ENCODE measurements at regions not wholly inside any gene's neighbourhood (a gene's known extent, or its start where the extent isn't known, plus 50 kb on each side); places are given as distances from the start of the nearest gene placed in this dataset.

DNA sequence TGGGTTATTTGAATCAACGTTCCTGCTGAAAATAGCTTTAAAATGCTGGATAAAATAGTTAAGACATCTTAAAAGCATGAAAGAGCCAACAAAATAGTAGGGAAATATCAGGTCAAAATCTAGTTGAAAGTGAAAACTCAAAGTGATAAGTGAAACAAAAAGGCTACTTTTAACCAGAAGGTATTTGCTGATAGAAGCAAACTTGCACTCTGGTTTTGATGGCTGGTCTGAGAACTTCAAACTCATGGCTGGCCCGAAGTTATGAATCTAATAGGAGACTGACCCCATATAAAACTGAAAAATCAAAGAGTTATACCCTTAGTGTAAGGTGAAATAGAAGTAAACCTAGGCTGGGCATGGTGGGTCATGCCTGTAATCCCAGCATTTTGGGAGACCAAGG lies 66.3 kb upstream of the HOXC13 start:
- Histone ChIP-seq H3K4me2 (ENCODE audit: insufficient read depth in 1 of 2, low read depth in 2 of 2, low read length in 2 of 2) (no peak overlapping the region), H2BK120ac (replicated peaks; ENCODE audit: low read depth, low read length) (no peak overlapping the region), H2AK5ac (ENCODE audit: low read depth, low read length) (no peak overlapping the region), H4K8ac (ENCODE audit: extremely low read depth, insufficient read depth, low read length) (no peak overlapping the region), H4K91ac (replicated peaks; ENCODE audit: insufficient read length, low read length) (no peak overlapping the region), H4K20me1 (replicated peaks in 1 of 2; ENCODE audit: control insufficient read depth in 1 of 2, insufficient read depth in 2 of 2, low read length in 2 of 2) (no peaks in the 10 kb centered on the region), H3K4me1 (replicated peaks in 1 of 4; ENCODE audit: control insufficient read depth in 3 of 4, insufficient read depth in 4 of 4, low read length in 3 of 4) (0 out of 7 replicates have a peak, but pooled peaks cover 0 to 1% (median 0%) of the 10 kb centered on the region in 4 experiments), H2AFZ (ENCODE audit: low read length) (no peak overlapping the region), H3K27ac (ENCODE audit: low read depth, low read length) (no peak overlapping the region), H3K9ac (replicated peaks in 1 of 4; ENCODE audit: extremely low read depth in 1 of 4, low read depth in 3 of 4, low read length in 3 of 4) (no peak overlapping the region), H3K79me1 (ENCODE audit: low read depth, low read length) (no peaks in the 10 kb centered on the region), H3K79me2 (ENCODE audit: control insufficient read depth in 1 of 2, insufficient read depth in 2 of 2, low read length in 2 of 2) (no peaks in the 10 kb centered on the region), H3K14ac (ENCODE audit: insufficient read length) (no peak overlapping the region), H2BK12ac (ENCODE audit: low read depth, low read length) (no peak overlapping the region), H2BK20ac (ENCODE audit: low read length) (no peak overlapping the region), H3K4me3 (ENCODE audit: extremely low read depth in 1 of 4, insufficient read depth in 2 of 4, low read depth in 3 of 4, low read length in 4 of 4) (no peak overlapping the region), H2BK15ac (ENCODE audit: low read length) (no peak overlapping the region), H3K4ac (replicated peaks; ENCODE audit: insufficient read length, low read depth, low read length) (no peak overlapping the region), H3K56ac (replicated peaks; ENCODE audit: insufficient read length, low read depth, low read length) (no peak overlapping the region), H4K5ac (ENCODE audit: insufficient read length, low read depth, low read length) (no peak overlapping the region), H3K18ac (ENCODE audit: extremely low read depth, low read length) (no peak overlapping the region), H3K23me2 (ENCODE audit: low read depth, low read length) (no peaks in the 10 kb centered on the region), H3K27me3 (replicated peaks in 1 of 4; ENCODE audit: control insufficient read depth in 3 of 4, extremely low read depth in 1 of 4, insufficient read depth in 3 of 4, low read length in 3 of 4) (peaks cover 0 to 1% (median 0%) of the 10 kb centered on the region in 4 experiments; a peak in 3 of 7 replicates), H3K36me3 (ENCODE audit: control insufficient read depth in 2 of 4, insufficient read depth in 4 of 4, low read length in 3 of 4) (no peaks in the 10 kb centered on the region), H2BK5ac (ENCODE audit: low read depth, low read length) (no peak overlapping the region), H3K23ac (ENCODE audit: insufficient read length) (no peak overlapping the region), H3K9me3 (ENCODE audit: insufficient read depth in 2 of 2, low read depth in 1 of 2, low read length in 1 of 2) (no peaks in the 10 kb centered on the region)
- POLR2A ChIA-PET (ENCODE audit: partially characterized antibody): no interaction called here
- DNase-seq (ENCODE audit: low read depth in 1 of 2, low spot score in 2 of 2): no peak
- FAIRE-seq: no peak
- 84% methylated on average over 2 of the region's 2 CpGs; no CpG with 5 or more reads in 1 of the 2 experiments for WGBS, 2 experiments (ENCODE audit: extremely low coverage in 1 of 2, insufficient coverage in 1 of 2, insufficient read length in 1 of 2, insufficient replicate concordance in 2 of 2, low coverage in 1 of 2, low lambda C conversion rate in 2 of 2, missing lambda C conversion rate in 1 of 2)
- CTCF ChIA-PET (ENCODE audit: partially characterized antibody): interaction anchor here (1.0 kb wide), 1 partner anchor 115 kb away, joined by 4 read pairs; no protein-coding TSS in a partner anchor
- TF ChIP-seq BCL11A (IDR thresholded peaks at IDR 0.05; ENCODE audit: low read depth in 2 of 2, low read length in 2 of 2) (no peak), TEAD4 (IDR thresholded peaks at IDR 0.05; ENCODE audit: low read depth, low read length) (no peak), CEBPB (IDR thresholded peaks at IDR 0.05; ENCODE audit: low read depth, low read length) (no peak), GABPA (IDR thresholded peaks at IDR 0.05; ENCODE audit: borderline replicate concordance, insufficient read depth, low read length) (no peak), JUN (IDR thresholded peaks at IDR 0.05; ENCODE audit: low read depth, low read length) (no peak), RAD21 (IDR thresholded peaks at IDR 0.05 in 1 of 2, conservative IDR thresholded peaks at IDR 0.05 in 1 of 2; ENCODE audit: low read depth in 2 of 2, low read length in 2 of 2) (no peak), RFX5 (IDR thresholded peaks at IDR 0.05; ENCODE audit: borderline replicate concordance, low read depth, low read length) (no peak), SP2 (IDR thresholded peaks at IDR 0.05; ENCODE audit: low read length) (no peak), ZNF274 (IDR thresholded peaks at IDR 0.05; ENCODE audit: borderline replicate concordance, extremely low read depth, low read length) (no peak), TBP (IDR thresholded peaks at IDR 0.05; ENCODE audit: low read depth, low read length) (no peak), KDM5A (IDR thresholded peaks at IDR 0.05; ENCODE audit: low read length) (no peak)

Measured in H1 (cell line).